Gastrocnemius medialis (tissue), 4 donors: ENCODE measurements at regions not wholly inside any gene's neighbourhood (a gene's known extent, or its start where the extent isn't known, plus 50 kb on each side); places are given as distances from the start of the nearest gene placed in this dataset.

Experiments
- ATAC-seq, 2 donors: fragments of 150-250 bp; one replicate each; pipeline ENCODE4 v1.9.1; 2016
- DNase-seq, 2 donors: peaks; one replicate each; pipeline ENCODE4 v3.0.0-alpha.2; 2019
- H3K27ac ChIP-seq, 4 donors: fragments of 200-600 bp; sonication (generic); 1 replicate in 1 of 4; 2 replicates in 3 of 4; pipeline ENCODE4 v1.5.1; 2016 to 2018; ENCODE audit warnings: mild to moderate bottlenecking in 2 of 4, moderate library complexity in 1 of 4
- H3K27me3 ChIP-seq, 3 donors: fragments of 200-600 bp; sonication (generic) in 2 of 3; 1 replicate in 1 of 3; 2 replicates in 2 of 3; pipeline versions ENCODE4 v1.5.1 to v1.6.0; 2016 to 2019; ENCODE audit warnings: mild to moderate bottlenecking in 1 of 3, moderate library complexity in 1 of 3
- H3K36me3 ChIP-seq, 2 donors: fragments of 200-600 bp; sonication (generic) in 1 of 2; one replicate each; pipeline ENCODE4 v1.5.1; 2017 to 2018
- H3K4me1 ChIP-seq, 2 donors: fragments of 200-600 bp; sonication (generic) in 1 of 2; one replicate each; pipeline ENCODE4 v1.5.1; 2016 to 2017; ENCODE audit warnings: mild to moderate bottlenecking in 2 of 2
- H3K4me3 ChIP-seq, 4 donors: fragments of 200-600 bp; sonication (generic) in 3 of 4; 1 replicate in 1 of 4; 2 replicates in 3 of 4; pipeline ENCODE4 v1.5.1; 2016 to 2019; ENCODE audit warnings: mild to moderate bottlenecking in 2 of 4
- H3K9me3 ChIP-seq, 3 donors: fragments of 200-600 bp; sonication (generic) in 2 of 3; 1 replicate in 1 of 3; 2 replicates in 2 of 3; pipeline ENCODE4 v1.5.1; 2016 to 2019
- POLR2A ChIP-seq, 2 donors: fragments of 450-650 bp; IDR thresholded peaks; one replicate each; pipeline ENCODE4 v1.6.1; 2017; ENCODE audit warnings: antibody characterized with exemption in 2 of 2, mild to moderate bottlenecking in 2 of 2, moderate library complexity in 2 of 2
- in situ Hi-C, 4 donors: fragments of 200-750 bp; cut with MboI; loops; one replicate each; pipeline versions ENCODE4 v1.15.0 to v1.8.0; 2017; ENCODE audit warnings: low sequenced_read_pairs in 4 of 4
- intact Hi-C: fragments of 100-400 bp; cut with DNase I; formaldehyde crosslinking; loops from one replicate; pipeline ENCODE4 v1.15.1; 2023; ENCODE audit warnings: low total_unique reads
- TF ChIP-seq, protein P1 (sequence below), 5 experiments: fragments of 450-650 bp in 3 of 5; fragments of 200-600 bp in 2 of 5; sonication (generic) in 2 of 5; IDR thresholded peaks in 4 of 5; conservative IDR thresholded peaks in 1 of 5; 1 replicate in 4 of 5; 2 replicates in 1 of 5; pipeline ENCODE4 v1.5.1; 2016 to 2019; ENCODE audit warnings: antibody characterized with exemption in 5 of 5, mild to moderate bottlenecking in 3 of 5, moderate library complexity in 3 of 5

DNA sequence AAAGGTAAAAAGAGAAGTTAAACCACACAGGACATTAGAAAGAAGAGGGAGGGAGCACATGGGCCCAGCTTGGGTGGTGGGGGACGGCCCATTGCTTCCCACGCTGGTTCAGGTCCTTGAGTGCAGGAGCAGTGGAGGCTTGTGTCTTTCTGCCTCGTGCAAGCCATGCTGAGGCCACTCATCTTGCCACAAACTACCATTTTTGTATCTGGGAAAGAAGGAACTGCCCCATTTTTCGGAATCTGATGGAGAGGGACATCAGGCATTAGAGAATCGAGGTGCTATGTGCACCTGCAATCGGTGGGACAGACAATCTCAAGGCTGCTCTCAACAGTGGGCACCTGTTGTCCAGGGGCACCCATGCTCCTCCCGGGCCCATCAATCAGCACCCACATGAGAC is 234.5 kb downstream of the KLF13 start:
- intact Hi-C loops, result no loop called here

DNA sequence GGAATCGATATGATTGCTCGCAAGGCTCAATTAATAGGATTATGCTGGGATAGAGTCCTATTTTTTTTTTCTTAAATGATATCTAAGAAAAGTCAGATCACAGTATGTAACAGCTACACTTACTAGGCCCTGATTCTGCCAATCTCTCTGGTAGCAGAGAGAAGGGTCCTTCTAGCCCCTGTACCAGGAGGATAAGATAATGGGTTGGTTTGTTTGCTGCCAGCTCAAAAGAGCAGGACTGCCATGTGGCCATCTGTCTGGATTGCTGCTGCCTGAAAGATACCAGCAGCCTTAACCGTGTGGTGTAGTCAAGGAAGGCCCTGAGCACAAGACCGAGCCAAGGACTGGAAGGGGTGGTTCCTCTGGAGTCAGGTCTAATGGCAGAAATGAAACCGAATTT is 236.4 kb downstream of the KLF13 start:
- Histone ChIP-seq H3K9me3 (no peaks in the 10 kb centered on the region), H3K36me3 (no peaks in the 10 kb centered on the region), H3K4me3 (no peak overlapping the region), H3K27ac (no peak overlapping the region), H3K27me3 (no peaks in the 10 kb centered on the region), H3K4me1 (no peaks in the 10 kb centered on the region)
- intact Hi-C loops, result no loop called here
- no peak for ATAC-seq
- TF ChIP-seq, protein P1, sequence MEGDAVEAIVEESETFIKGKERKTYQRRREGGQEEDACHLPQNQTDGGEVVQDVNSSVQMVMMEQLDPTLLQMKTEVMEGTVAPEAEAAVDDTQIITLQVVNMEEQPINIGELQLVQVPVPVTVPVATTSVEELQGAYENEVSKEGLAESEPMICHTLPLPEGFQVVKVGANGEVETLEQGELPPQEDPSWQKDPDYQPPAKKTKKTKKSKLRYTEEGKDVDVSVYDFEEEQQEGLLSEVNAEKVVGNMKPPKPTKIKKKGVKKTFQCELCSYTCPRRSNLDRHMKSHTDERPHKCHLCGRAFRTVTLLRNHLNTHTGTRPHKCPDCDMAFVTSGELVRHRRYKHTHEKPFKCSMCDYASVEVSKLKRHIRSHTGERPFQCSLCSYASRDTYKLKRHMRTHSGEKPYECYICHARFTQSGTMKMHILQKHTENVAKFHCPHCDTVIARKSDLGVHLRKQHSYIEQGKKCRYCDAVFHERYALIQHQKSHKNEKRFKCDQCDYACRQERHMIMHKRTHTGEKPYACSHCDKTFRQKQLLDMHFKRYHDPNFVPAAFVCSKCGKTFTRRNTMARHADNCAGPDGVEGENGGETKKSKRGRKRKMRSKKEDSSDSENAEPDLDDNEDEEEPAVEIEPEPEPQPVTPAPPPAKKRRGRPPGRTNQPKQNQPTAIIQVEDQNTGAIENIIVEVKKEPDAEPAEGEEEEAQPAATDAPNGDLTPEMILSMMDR (IDR thresholded peaks at IDR 0.05 in 4 of 5, conservative IDR thresholded peaks at IDR 0.05 in 1 of 5), result no peak
- TF ChIP-seq POLR2A (IDR thresholded peaks at IDR 0.05), result no peak
- no peak for DNase-seq
- in situ Hi-C loops, result no loop called here

More for the DNA sequence above, 234.5 kb downstream of the KLF13 start:
- Histone ChIP-seq H3K36me3 (no peaks in the 10 kb centered on the region), H3K27me3 (no peaks in the 10 kb centered on the region), H3K27ac (no peak overlapping the region), H3K4me1 (no peaks in the 10 kb centered on the region), H3K4me3 (no peak overlapping the region), H3K9me3 (no peaks in the 10 kb centered on the region)
- no peak for ATAC-seq
- TF ChIP-seq POLR2A (IDR thresholded peaks at IDR 0.05), result no peak
- in situ Hi-C loops, result no loop called here
- DNase-seq, result no peak

DNA sequence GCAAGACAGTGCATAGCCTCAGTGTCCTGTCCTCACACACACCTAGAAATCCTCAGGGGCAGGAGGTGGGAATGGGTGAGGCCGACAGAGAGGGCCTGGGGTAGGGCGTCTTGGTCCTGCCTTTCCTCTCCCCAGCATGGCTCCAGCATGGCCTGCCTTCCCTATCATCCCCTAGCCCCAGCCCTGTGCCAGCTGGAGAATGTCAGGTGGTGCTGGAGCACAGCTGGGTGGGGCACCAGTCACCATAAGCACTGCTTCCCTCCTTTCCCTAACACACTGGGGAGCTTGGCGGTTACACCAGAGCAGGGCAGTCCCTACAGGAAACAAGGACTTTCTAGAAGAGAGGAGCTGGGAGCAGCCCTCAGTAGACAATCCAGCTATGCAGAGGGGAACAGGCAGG is 236.8 kb downstream of the KLF13 start:
- H3K9me3 ChIP-seq, result no peaks in the 10 kb centered on the region
- H3K27me3 ChIP-seq, result no peaks in the 10 kb centered on the region
- H3K4me1 ChIP-seq, result no peaks in the 10 kb centered on the region
- DNase-seq (no peak), ATAC-seq (no peak)
- in situ Hi-C loops (no loop called here), intact Hi-C loops (no loop called here)
- no peak overlapping the region for H3K27ac ChIP-seq
- no peaks in the 10 kb centered on the region for H3K36me3 ChIP-seq
- TF ChIP-seq, protein P1 (IDR thresholded peaks at IDR 0.05 in 4 of 5, conservative IDR thresholded peaks at IDR 0.05 in 1 of 5), result no peak
- TF ChIP-seq POLR2A (IDR thresholded peaks at IDR 0.05), result no peak
- H3K4me3 ChIP-seq, result no peak overlapping the region

DNA sequence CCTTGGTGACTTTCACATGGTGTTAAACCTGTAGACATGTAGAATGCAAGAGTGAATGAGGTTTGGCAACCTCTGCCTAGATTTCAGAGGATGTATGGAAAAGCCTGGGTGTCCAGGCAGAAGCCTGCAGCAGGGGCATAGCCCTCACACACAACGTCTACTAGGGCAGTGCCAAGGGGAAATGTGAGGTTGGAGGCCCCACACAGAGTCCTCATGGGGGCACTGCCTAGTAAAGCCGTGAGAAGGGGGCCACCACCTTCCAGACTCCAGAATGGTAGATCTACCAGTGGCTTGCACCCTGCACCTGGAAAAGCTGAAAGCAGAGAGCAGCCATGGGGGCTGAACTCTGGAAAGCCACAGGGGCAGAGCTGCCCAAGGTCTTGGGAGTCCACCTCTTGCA is 241.2 kb downstream of the KLF13 start:
- ATAC-seq (no peak), DNase-seq (no peak)
- in situ Hi-C loops (no loop called here), intact Hi-C loops (no loop called here)
- Histone ChIP-seq H3K27ac (no peak overlapping the region), H3K36me3 (peaks cover 0 to 3% of the 10 kb centered on the region in 2 donors), H3K4me3 (no peak overlapping the region), H3K4me1 (no peaks in the 10 kb centered on the region), H3K9me3 (no peaks in the 10 kb centered on the region), H3K27me3 (no peaks in the 10 kb centered on the region)
- no peak for TF ChIP-seq POLR2A (IDR thresholded peaks at IDR 0.05)
- TF ChIP-seq, protein P1 (IDR thresholded peaks at IDR 0.05 in 4 of 5, conservative IDR thresholded peaks at IDR 0.05 in 1 of 5), result no peak

DNA sequence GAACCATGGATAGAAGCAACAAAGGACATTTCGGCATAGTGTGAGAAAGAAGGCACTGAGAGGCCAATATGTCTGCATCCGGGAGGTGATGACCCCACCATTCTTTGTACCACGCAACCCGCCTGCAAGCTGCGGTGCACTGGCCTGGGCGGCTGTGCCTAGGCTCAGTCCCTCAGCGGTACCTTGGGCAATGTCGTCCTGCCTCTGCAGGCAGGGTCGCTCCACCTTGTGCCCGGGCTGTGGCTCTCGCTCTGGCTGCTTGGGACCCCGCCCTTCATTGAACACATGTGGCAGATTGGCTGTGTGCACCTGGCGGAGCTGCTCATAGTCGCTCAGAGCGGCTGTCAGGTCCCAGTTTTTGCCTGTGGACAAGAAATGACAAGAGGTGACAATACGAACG is 243.2 kb downstream of the KLF13 start:
- H3K9me3 ChIP-seq, result no peaks in the 10 kb centered on the region
- H3K4me3 ChIP-seq, result no peak overlapping the region
- in situ Hi-C loops (no loop called here), intact Hi-C loops (loop anchor here (10.0 kb wide), 1 partner anchor 55 kb away; no protein-coding TSS in a partner anchor)
- no peaks in the 10 kb centered on the region for H3K27me3 ChIP-seq
- no peak overlapping the region for H3K27ac ChIP-seq
- ATAC-seq, result no peak
- H3K36me3 ChIP-seq, result peaks cover 0 to 3% of the 10 kb centered on the region in 2 donors
- no peak for DNase-seq
- TF ChIP-seq POLR2A (IDR thresholded peaks at IDR 0.05), result no peak
- TF ChIP-seq, protein P1 (IDR thresholded peaks at IDR 0.05 in 4 of 5, conservative IDR thresholded peaks at IDR 0.05 in 1 of 5), result no peak
- no peaks in the 10 kb centered on the region for H3K4me1 ChIP-seq
